ENCODE measurements at regions not wholly inside any gene's neighbourhood (a gene's known extent, or its start where the extent isn't known, plus 50 kb on each side); places are given as distances from the start of the nearest gene placed in this dataset.

- WGBS, 2 experiments (ENCODE audit: extremely low coverage in 1 of 2, insufficient coverage in 1 of 2, insufficient read length in 1 of 2, insufficient replicate concordance in 2 of 2, low coverage in 1 of 2, low lambda C conversion rate in 2 of 2, missing lambda C conversion rate in 1 of 2): 88% methylated on average over 1 of the region's 1 CpG; no CpG with 5 or more reads in 1 of the 2 experiments
- CTCF ChIA-PET (ENCODE audit: partially characterized antibody): no interaction called here
- no peak for FAIRE-seq
- TF ChIP-seq SIRT6 (IDR thresholded peaks at IDR 0.05; ENCODE audit: low read length) (no peak), SP1 (IDR thresholded peaks at IDR 0.05; ENCODE audit: low read depth, low read length) (no peak), HDAC6 (IDR thresholded peaks at IDR 0.05; ENCODE audit: low read depth, low read length) (no peak), PHF8 (conservative IDR thresholded peaks at IDR 0.05; ENCODE audit: low read depth, low read length) (no peak), SAP30 (IDR thresholded peaks at IDR 0.05; ENCODE audit: insufficient read depth, insufficient replicate concordance, low read length) (no peak), JUND (IDR thresholded peaks at IDR 0.05; ENCODE audit: low read length) (no peak), MAX (IDR thresholded peaks at IDR 0.05) (no peak), RNF2 (IDR thresholded peaks at IDR 0.05; ENCODE audit: borderline replicate concordance, low read depth, low read length, missing control alignments, poor library complexity, severe bottlenecking) (no peak), TBP (IDR thresholded peaks at IDR 0.05; ENCODE audit: low read depth, low read length) (no peak), CHD2 (IDR thresholded peaks at IDR 0.05; ENCODE audit: low read length) (no peak), GABPA (IDR thresholded peaks at IDR 0.05; ENCODE audit: borderline replicate concordance, insufficient read depth, low read length) (no peak), CTCF (IDR thresholded peaks at IDR 0.05; ENCODE audit: control extremely low read depth in 1 of 3, insufficient read depth in 1 of 3, low read depth in 1 of 3, low read length in 3 of 3) (no peak)
Observed at GRCh38 chr13:55554741-55555140, 1586.0 kb upstream of the PRR20A start.

More at GRCh38 chr13:55554741-55555140, 1586.0 kb upstream of the PRR20A start:
- Histone ChIP-seq H2BK20ac (ENCODE audit: low read length) (no peak overlapping the region), H3K4me2 (ENCODE audit: insufficient read depth in 1 of 2, low read depth in 2 of 2, low read length in 2 of 2) (no peak overlapping the region), H3K56ac (replicated peaks; ENCODE audit: insufficient read length, low read depth, low read length) (no peak overlapping the region), H3K36me3 (ENCODE audit: control insufficient read depth in 2 of 4, insufficient read depth in 4 of 4, low read length in 3 of 4) (peaks cover 2 to 31% (median 13%) of the 10 kb centered on the region in 4 experiments; a peak in 3 of 8 replicates), H2BK12ac (ENCODE audit: low read depth, low read length) (no peak overlapping the region), H2BK15ac (ENCODE audit: low read length) (no peak overlapping the region), H3K18ac (ENCODE audit: extremely low read depth, low read length) (no peak overlapping the region), H2BK5ac (ENCODE audit: low read depth, low read length) (no peak overlapping the region), H4K5ac (ENCODE audit: insufficient read length, low read depth, low read length) (no peak overlapping the region), H3K14ac (ENCODE audit: insufficient read length) (no peak overlapping the region), H2AK5ac (ENCODE audit: low read depth, low read length) (no peak overlapping the region), H3K9ac (replicated peaks in 1 of 4; ENCODE audit: extremely low read depth in 1 of 4, low read depth in 3 of 4, low read length in 3 of 4) (no peak overlapping the region), H4K91ac (replicated peaks; ENCODE audit: insufficient read length, low read length) (no peak overlapping the region), H3K4me1 (replicated peaks in 1 of 4; ENCODE audit: control insufficient read depth in 3 of 4, insufficient read depth in 4 of 4, low read length in 3 of 4) (no peaks in the 10 kb centered on the region), H3K27ac (ENCODE audit: low read depth, low read length) (no peak overlapping the region), H3K4me3 (ENCODE audit: extremely low read depth in 1 of 4, insufficient read depth in 2 of 4, low read depth in 3 of 4, low read length in 4 of 4) (no peak overlapping the region), H4K20me1 (replicated peaks in 1 of 2; ENCODE audit: control insufficient read depth in 1 of 2, insufficient read depth in 2 of 2, low read length in 2 of 2) (peaks cover 0 to 2% of the 10 kb centered on the region in 2 experiments), H3K23ac (ENCODE audit: insufficient read length) (no peak overlapping the region), H3K79me2 (ENCODE audit: control insufficient read depth in 1 of 2, insufficient read depth in 2 of 2, low read length in 2 of 2) (no peaks in the 10 kb centered on the region), H2BK120ac (replicated peaks; ENCODE audit: low read depth, low read length) (no peak overlapping the region), H3K23me2 (ENCODE audit: low read depth, low read length) (no peaks in the 10 kb centered on the region), H2AFZ (ENCODE audit: low read length) (no peak overlapping the region), H3K79me1 (ENCODE audit: low read depth, low read length) (no peaks in the 10 kb centered on the region), H3K27me3 (replicated peaks in 1 of 4; ENCODE audit: control insufficient read depth in 3 of 4, extremely low read depth in 1 of 4, insufficient read depth in 3 of 4, low read length in 3 of 4) (no peaks in the 10 kb centered on the region), H3K4ac (replicated peaks; ENCODE audit: insufficient read length, low read depth, low read length) (no peak overlapping the region), H3K9me3 (ENCODE audit: insufficient read depth in 2 of 2, low read depth in 1 of 2, low read length in 1 of 2) (peaks cover 20 to 22% of the 10 kb centered on the region in 2 experiments), H4K8ac (ENCODE audit: extremely low read depth, insufficient read depth, low read length) (no peak overlapping the region)
- POLR2A ChIA-PET (ENCODE audit: partially characterized antibody): interaction anchor here (1.1 kb wide), 1 partner anchor 14 kb away, joined by 3 read pairs; no protein-coding TSS in a partner anchor
- DNase-seq (ENCODE audit: low read depth in 1 of 2, low spot score in 2 of 2): no peak

All from H1 (cell line).